Retinal pigment epithelial cell (primary cell): ENCODE measurements at regions not wholly inside any gene's neighbourhood (a gene's known extent, or its start where the extent isn't known, plus 50 kb on each side); places are given as distances from the start of the nearest gene placed in this dataset.
"Not testable (repeated sequence)": the region's sequence is repeated elsewhere in the genome, so short reads cannot be mapped to it uniquely, and the experiment has no call there.

Experiments used
- DNase-seq: peaks from one replicate; pipeline ENCODE4 v3.0.0-alpha.2; 2010; ENCODE audit warnings: low read depth
- H3K4me3 ChIP-seq: 2 replicates; pipeline ENCODE4 v1.5.1; 2011; ENCODE audit warnings: mild to moderate bottlenecking, low read length, control low read depth, moderate library complexity
- CTCF ChIP-seq: conservative IDR thresholded peaks from 2 replicates; pipeline ENCODE4 v1.5.1; 2011; ENCODE audit warnings: low read depth, low read length, control low read depth, inconsistent platforms

GRCh38 chr5:8726383-8727036 is 819.4 kb downstream of the SEMA5A start:
- TF ChIP-seq CTCF = no peak
- H3K4me3 ChIP-seq = no peak overlapping the region
- DNase-seq = no peak

- no peak overlapping the region for H3K4me3 ChIP-seq
- DNase-seq = no peak
- no peak for TF ChIP-seq CTCF
These were observed 818.5 kb downstream of the SEMA5A start for GRCh38 chr5:8727396-8727795.

GRCh38 chr5:8729437-8729836 is 816.4 kb downstream of the SEMA5A start:
- no peak for DNase-seq
- no peak overlapping the region for H3K4me3 ChIP-seq
- no peak for TF ChIP-seq CTCF

GRCh38 chr5:8730194-8730593 is 815.7 kb downstream of the SEMA5A start:
- H3K4me3 ChIP-seq = no peak overlapping the region
- no peak for TF ChIP-seq CTCF
- DNase-seq = no peak

DNA sequence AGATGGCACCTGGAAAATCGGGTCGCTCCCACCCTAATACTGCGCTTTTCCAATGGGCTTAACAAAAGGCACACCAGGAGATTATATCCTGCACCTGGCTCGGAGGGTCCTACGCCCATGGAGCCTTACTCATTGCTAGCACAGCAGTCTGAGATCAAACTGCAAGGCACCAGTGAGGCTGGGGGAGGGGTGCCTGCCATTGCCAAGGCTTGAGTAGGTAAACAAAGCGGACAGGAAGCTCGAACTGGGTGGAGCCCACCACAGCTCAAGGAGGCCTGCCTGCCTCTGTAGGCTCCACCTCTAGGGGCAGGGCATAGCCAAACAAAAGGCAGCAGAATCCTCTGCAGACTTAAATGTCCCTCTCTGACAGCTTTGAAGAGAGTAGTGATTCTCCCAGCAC is 814.8 kb downstream of the SEMA5A start:
- DNase-seq, H3K4me3 ChIP-seq: not testable (repeated sequence)

- DNase-seq = no peak
- H3K4me3 ChIP-seq = no peak overlapping the region
- TF ChIP-seq CTCF = no peak
These were observed 805.3 kb downstream of the SEMA5A start for GRCh38 chr5:8740595-8740994.

- no peak for TF ChIP-seq CTCF
- DNase-seq = no peak
- H3K4me3 ChIP-seq = no peak overlapping the region
These were observed 796.3 kb downstream of the SEMA5A start for GRCh38 chr5:8749556-8749955.

DNA sequence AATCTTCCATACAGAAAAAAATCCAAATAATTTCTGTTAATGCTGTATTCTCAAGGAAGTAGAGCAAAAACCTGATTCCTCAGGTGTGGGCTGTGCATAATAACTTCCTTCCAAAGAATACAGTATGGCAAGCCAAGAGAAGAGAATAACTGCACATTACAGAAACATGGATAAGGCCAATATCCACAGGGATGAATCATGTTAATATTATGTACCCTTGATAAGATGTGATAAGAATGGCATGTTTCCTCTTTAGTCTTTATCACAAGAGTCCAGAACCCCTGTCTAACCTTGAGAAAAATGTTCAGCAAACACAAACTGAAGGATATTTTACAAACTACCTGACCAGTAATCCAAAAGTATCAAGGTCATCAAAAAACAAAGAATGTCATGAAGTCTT is 795.8 kb downstream of the SEMA5A start:
- H3K4me3 ChIP-seq = no peak overlapping the region
- no peak for DNase-seq
- no peak for TF ChIP-seq CTCF
